LNCaP clone FGC (cell line): ENCODE measurements at regions not wholly inside any gene's neighbourhood (a gene's known extent, or its start where the extent isn't known, plus 50 kb on each side); places are given as distances from the start of the nearest gene placed in this dataset.
A peak's percentile ranks its signal among the peaks of the same experiment; 100 is the strongest.

Experiments used
- DNase-seq: peaks from one replicate; pipeline ENCODE4 v3.0.0-alpha.2; 2011; ENCODE audit warnings: low read depth
- H3K4me3 ChIP-seq: 2 replicates; pipeline ENCODE4 v1.5.1; 2011; ENCODE audit warnings: mild to moderate bottlenecking, low read depth, low read length, control low read depth
- CTCF ChIP-seq: IDR thresholded peaks from 2 replicates; pipeline ENCODE4 v1.5.1; 2012; ENCODE audit warnings: mild to moderate bottlenecking; ENCODE audit not compliant: control insufficient read depth, insufficient read depth; ENCODE audit errors: extremely low read depth

- no peak for DNase-seq
- H3K4me3 ChIP-seq, result no peak overlapping the region
- no peak for TF ChIP-seq CTCF
Observed at GRCh38 chr9:108803428-108804065, 52.2 kb downstream of the ACTL7B start.

GRCh38 chr9:108802967-108803366 is 52.8 kb downstream of the ACTL7B start:
- no peak for DNase-seq
- no peak overlapping the region for H3K4me3 ChIP-seq
- TF ChIP-seq CTCF, result no peak

GRCh38 chr9:108801949-108802348 is 53.8 kb downstream of the ACTL7B start:
- TF ChIP-seq CTCF, result no peak
- H3K4me3 ChIP-seq, result no peak overlapping the region
- DNase-seq, result no peak

- H3K4me3 ChIP-seq, result no peak overlapping the region
- TF ChIP-seq CTCF, result no peak
Observed at GRCh38 chr9:108800632-108801099, 55.1 kb downstream of the ACTL7B start.

GRCh38 chr9:108793573-108793972 is 62.2 kb downstream of the ACTL7B start:
- no peak for TF ChIP-seq CTCF
- no peak for DNase-seq
- no peak overlapping the region for H3K4me3 ChIP-seq

More at GRCh38 chr9:108800632-108801099, 55.1 kb downstream of the ACTL7B start:
- peak; percentile 22 for DNase-seq

GRCh38 chr9:108789742-108790141 is 66.0 kb downstream of the ACTL7B start:
- no peak for TF ChIP-seq CTCF
- peak; percentile 65 for DNase-seq
- no peak overlapping the region for H3K4me3 ChIP-seq

- DNase-seq, result no peak
- H3K4me3 ChIP-seq, result no peak overlapping the region
- TF ChIP-seq CTCF, result no peak
Observed at GRCh38 chr9:108787690-108788048, 68.1 kb downstream of the ACTL7B start.
